Neutrophil (primary cell): ENCODE measurements at regions not wholly inside any gene's neighbourhood (a gene's known extent, or its start where the extent isn't known, plus 50 kb on each side); places are given as distances from the start of the nearest gene placed in this dataset.

Experiments
- H3K27ac ChIP-seq: fragments of 200-600 bp; sonication (generic); 2 replicates; pipeline ENCODE4 v1.5.1; 2016; ENCODE audit warnings: mild to moderate bottlenecking, moderate library complexity
- H3K27me3 ChIP-seq: fragments of 200-600 bp; sonication (generic); 2 replicates; pipeline ENCODE4 v1.6.0; 2016; ENCODE audit warnings: mild to moderate bottlenecking
- H3K36me3 ChIP-seq: fragments of 200-600 bp; sonication (generic); 2 replicates; pipeline ENCODE4 v1.5.1; 2017
- H3K4me1 ChIP-seq, 2 experiments: fragments of 200-600 bp in 1 of 2; sonication (generic) in 1 of 2; 1 replicate in 1 of 2; 2 replicates in 1 of 2; pipeline versions ENCODE4 v1.5.1 to v1.6.1; 2013 to 2016; ENCODE audit warnings: low read depth in 1 of 2, low read length in 1 of 2, mild to moderate bottlenecking in 1 of 2, moderate library complexity in 1 of 2; ENCODE audit not compliant: control insufficient read depth in 1 of 2, insufficient read depth in 1 of 2
- H3K4me3 ChIP-seq, 2 experiments: fragments of 200-600 bp in 1 of 2; sonication (generic) in 1 of 2; 1 replicate in 1 of 2; 2 replicates in 1 of 2; pipeline ENCODE4 v1.5.1; 2013 to 2016; ENCODE audit warnings: low read depth in 1 of 2, low read length in 1 of 2, mild to moderate bottlenecking in 1 of 2, moderate library complexity in 1 of 2
- H3K9me3 ChIP-seq: fragments of 200-600 bp; sonication (generic); 2 replicates; pipeline ENCODE4 v1.5.1; 2016
- TF ChIP-seq, protein P1 (sequence below): fragments of 200-600 bp; sonication (generic); IDR thresholded peaks from 2 replicates; pipeline ENCODE4 v1.5.1; 2016; ENCODE audit warnings: antibody characterized with exemption

DNA sequence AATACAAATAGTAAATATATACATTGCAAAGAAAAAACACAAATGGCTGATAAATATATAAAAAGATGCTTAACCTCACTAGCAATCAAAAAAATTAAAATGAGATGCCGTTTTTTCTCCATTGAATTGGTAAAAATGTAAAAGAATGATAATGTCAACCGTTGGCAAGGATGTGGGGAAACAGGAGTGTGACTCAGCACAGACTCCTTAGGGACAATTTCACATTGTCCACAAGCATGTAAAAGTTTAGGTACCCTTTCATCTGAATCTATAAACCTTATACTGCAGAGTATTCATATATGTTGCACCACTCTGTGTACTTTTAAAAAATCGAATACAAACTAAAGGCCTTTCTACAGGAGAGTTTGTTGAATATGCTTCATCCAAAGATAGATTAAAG is 143.1 kb upstream of the RREB1 start:
- H3K4me3 ChIP-seq, result no peak overlapping the region
- H3K36me3 ChIP-seq, result no peaks in the 10 kb centered on the region
- H3K27ac ChIP-seq, result no peak overlapping the region
- H3K9me3 ChIP-seq, result no peaks in the 10 kb centered on the region
- no peaks in the 10 kb centered on the region for H3K27me3 ChIP-seq
- no peaks in the 10 kb centered on the region for H3K4me1 ChIP-seq
- TF ChIP-seq, protein P1, sequence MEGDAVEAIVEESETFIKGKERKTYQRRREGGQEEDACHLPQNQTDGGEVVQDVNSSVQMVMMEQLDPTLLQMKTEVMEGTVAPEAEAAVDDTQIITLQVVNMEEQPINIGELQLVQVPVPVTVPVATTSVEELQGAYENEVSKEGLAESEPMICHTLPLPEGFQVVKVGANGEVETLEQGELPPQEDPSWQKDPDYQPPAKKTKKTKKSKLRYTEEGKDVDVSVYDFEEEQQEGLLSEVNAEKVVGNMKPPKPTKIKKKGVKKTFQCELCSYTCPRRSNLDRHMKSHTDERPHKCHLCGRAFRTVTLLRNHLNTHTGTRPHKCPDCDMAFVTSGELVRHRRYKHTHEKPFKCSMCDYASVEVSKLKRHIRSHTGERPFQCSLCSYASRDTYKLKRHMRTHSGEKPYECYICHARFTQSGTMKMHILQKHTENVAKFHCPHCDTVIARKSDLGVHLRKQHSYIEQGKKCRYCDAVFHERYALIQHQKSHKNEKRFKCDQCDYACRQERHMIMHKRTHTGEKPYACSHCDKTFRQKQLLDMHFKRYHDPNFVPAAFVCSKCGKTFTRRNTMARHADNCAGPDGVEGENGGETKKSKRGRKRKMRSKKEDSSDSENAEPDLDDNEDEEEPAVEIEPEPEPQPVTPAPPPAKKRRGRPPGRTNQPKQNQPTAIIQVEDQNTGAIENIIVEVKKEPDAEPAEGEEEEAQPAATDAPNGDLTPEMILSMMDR, result no peak

DNA sequence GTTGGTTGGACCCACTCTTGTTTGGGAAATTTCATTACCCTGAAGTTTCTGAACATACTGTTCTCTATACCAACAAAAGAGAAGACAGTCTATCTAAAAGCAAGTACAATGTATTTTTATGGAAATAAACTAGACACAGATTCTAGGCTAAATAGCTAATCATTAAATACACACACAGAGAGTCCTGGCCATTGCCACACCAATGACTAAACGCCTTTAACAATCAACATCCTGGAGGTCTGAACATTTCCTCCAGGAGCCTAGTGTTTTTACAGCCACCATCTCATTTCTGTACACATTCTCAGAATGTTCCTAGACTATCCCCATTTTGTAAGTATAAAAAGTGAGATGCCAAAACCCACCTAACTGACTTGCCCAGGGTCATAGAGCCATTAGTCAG is 141.6 kb upstream of the RREB1 start:
- Histone ChIP-seq H3K27me3 (no peaks in the 10 kb centered on the region), H3K4me1 (no peaks in the 10 kb centered on the region), H3K4me3 (no peak overlapping the region), H3K36me3 (no peaks in the 10 kb centered on the region), H3K9me3 (no peaks in the 10 kb centered on the region), H3K27ac (no peak overlapping the region)
- TF ChIP-seq, protein P1, result no peak

DNA sequence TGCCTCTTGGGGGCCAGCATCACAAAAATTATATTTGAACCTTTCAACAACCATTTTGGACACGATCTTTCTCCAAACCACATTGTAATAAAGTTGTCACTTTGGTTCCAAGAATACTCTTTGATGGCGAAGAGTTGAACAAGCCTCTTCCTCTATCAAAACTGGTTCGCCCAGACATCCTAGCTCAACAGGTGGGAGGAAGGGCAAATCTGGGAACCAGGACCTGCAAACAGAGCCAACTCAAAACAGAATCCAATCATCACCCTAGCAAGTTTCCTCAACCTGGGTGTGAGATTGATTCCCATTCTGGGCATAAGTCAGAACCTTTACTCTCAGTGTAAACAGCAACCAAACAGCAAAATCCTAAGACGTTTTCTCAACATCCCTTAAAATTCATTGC is 141.2 kb upstream of the RREB1 start:
- Histone ChIP-seq H3K4me3 (no peak overlapping the region), H3K27me3 (no peaks in the 10 kb centered on the region), H3K36me3 (no peaks in the 10 kb centered on the region), H3K9me3 (no peaks in the 10 kb centered on the region), H3K27ac (no peak overlapping the region), H3K4me1 (no peaks in the 10 kb centered on the region)
- TF ChIP-seq, protein P1, result no peak

DNA sequence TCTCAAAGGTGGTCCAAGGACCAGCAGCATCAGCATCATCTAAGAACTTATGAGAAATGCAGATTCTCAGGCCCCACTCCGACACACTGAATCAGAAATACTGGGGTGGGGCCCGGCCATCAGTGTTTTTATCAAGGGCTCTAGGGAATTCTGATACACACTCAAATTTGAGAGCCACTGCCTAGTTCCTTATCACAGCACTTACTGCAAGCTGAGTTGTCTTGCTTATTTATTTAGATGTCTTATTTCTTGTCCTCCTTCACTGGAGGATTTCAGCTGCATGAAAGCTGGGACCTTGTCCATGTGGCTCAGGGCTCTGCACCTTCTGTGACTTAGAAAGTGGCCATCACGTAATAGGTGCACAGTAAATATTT is 139.4 kb upstream of the RREB1 start:
- Histone ChIP-seq H3K36me3 (no peaks in the 10 kb centered on the region), H3K27ac (no peak overlapping the region), H3K4me1 (peaks cover 0 to under 1% of the 10 kb centered on the region in 2 experiments), H3K9me3 (no peaks in the 10 kb centered on the region), H3K27me3 (no peaks in the 10 kb centered on the region), H3K4me3 (no peak overlapping the region)
- TF ChIP-seq, protein P1, result no peak

DNA sequence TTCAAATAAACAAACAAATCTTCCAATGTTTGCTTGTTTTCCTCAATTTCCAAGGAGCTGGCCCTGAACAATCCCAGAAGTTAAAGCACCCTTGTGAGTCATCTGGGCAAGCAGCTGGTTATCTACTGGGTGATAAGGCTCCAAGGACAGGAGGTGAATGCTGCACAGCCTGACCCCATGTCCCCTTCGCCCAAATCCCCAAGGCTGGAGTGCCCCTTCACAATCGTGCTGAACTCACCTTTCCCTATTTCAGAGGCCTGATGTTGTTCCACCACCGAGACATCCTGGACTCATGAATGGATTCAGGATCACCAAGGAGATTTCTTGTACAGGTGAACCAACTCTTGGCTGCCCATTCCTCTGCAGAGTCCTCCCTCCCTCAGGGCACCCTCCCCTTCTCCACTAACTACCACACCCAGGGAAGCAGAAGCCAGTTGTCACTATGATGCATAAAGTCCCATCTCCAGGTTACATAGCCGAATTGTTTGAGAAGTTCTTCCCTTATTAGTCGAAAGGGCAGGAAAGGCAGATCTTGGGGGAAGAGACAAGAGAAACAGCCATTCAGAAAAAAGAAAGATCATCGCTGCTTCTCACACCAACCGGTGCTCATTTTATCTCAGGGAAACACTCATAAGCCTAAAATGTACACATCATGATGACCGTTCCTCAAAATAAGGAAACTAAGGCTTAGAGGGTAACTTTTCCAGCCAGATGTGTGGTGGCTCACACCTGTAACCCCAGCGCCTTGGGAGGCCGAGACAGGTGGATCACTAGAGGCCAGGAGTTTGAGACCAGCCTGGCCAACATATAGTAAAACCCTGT is 138.8 kb upstream of the RREB1 start:
- peaks cover 6% of the 10 kb centered on the region in 2 experiments for H3K4me1 ChIP-seq
- H3K27me3 ChIP-seq, result no peaks in the 10 kb centered on the region
- H3K27ac ChIP-seq, result no peak overlapping the region
- H3K4me3 ChIP-seq, result no peak overlapping the region
- no peaks in the 10 kb centered on the region for H3K9me3 ChIP-seq
- TF ChIP-seq, protein P1, result no peak
- no peaks in the 10 kb centered on the region for H3K36me3 ChIP-seq
